Right atrium auricular region (tissue), 2 donors: ENCODE measurements at regions not wholly inside any gene's neighbourhood (a gene's known extent, or its start where the extent isn't known, plus 50 kb on each side); places are given as distances from the start of the nearest gene placed in this dataset.

Source experiments
- DNase-seq: peaks from one replicate; pipeline ENCODE4 v3.0.0-alpha.2; 2019; ENCODE audit warnings: low spot score
- H3K27ac ChIP-seq, 2 donors: fragments of 200-600 bp; sonication (generic); 1 replicate in 1 of 2; 2 replicates in 1 of 2; pipeline ENCODE4 v1.5.1; 2016 to 2019
- H3K27me3 ChIP-seq, 2 donors: fragments of 200-600 bp; sonication (generic); one replicate each; pipeline versions ENCODE4 v1.5.1 to v1.6.0; 2017 to 2019
- H3K36me3 ChIP-seq: fragments of 200-600 bp; sonication (generic); one replicate; pipeline ENCODE4 v1.5.1; 2016
- H3K4me1 ChIP-seq, 2 donors: fragments of 200-600 bp; sonication (generic); one replicate each; pipeline versions ENCODE4 v1.5.1 to v1.6.0; 2017 to 2019
- H3K4me3 ChIP-seq, 2 donors: fragments of 200-600 bp; sonication (generic); 1 replicate in 1 of 2; 2 replicates in 1 of 2; pipeline ENCODE4 v1.5.1; 2017 to 2019; ENCODE audit warnings: mild to moderate bottlenecking in 1 of 2, moderate library complexity in 1 of 2
- H3K9me3 ChIP-seq, 2 donors: fragments of 200-600 bp; sonication (generic); one replicate each; pipeline ENCODE4 v1.5.1; 2019
- TF ChIP-seq, protein P1 (sequence below), 2 donors: fragments of 200-600 bp; sonication (generic); IDR thresholded peaks; one replicate each; pipeline ENCODE4 v1.5.1; 2019; ENCODE audit warnings: antibody characterized with exemption in 2 of 2

DNA sequence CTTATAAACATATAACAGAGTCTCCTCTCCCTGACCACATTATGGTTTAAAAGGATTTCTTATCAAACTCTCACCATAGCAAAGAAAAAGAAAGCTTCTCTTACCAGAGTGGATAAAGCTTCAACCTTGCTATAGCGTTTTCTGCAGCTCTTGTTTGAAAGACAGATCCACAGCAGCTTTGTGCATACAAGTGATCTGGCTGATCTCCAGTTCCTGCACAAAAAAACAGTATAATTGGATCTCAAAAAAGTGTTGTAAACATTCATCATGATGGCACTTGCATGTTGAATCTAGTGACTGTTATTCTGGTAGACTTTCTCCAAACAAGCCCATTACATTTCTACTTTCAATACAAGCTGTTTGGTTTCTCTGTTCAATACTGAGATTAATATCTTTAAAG lies 178.9 kb upstream of the MGAT4C start:
- H3K27ac ChIP-seq, result no peak overlapping the region
- TF ChIP-seq, protein P1, sequence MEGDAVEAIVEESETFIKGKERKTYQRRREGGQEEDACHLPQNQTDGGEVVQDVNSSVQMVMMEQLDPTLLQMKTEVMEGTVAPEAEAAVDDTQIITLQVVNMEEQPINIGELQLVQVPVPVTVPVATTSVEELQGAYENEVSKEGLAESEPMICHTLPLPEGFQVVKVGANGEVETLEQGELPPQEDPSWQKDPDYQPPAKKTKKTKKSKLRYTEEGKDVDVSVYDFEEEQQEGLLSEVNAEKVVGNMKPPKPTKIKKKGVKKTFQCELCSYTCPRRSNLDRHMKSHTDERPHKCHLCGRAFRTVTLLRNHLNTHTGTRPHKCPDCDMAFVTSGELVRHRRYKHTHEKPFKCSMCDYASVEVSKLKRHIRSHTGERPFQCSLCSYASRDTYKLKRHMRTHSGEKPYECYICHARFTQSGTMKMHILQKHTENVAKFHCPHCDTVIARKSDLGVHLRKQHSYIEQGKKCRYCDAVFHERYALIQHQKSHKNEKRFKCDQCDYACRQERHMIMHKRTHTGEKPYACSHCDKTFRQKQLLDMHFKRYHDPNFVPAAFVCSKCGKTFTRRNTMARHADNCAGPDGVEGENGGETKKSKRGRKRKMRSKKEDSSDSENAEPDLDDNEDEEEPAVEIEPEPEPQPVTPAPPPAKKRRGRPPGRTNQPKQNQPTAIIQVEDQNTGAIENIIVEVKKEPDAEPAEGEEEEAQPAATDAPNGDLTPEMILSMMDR (IDR thresholded peaks at IDR 0.05), result no peak
- H3K27me3 ChIP-seq, result no peaks in the 10 kb centered on the region
- peaks cover 0 to 10% of the 10 kb centered on the region in 2 donors for H3K9me3 ChIP-seq
- H3K36me3 ChIP-seq, result no peaks in the 10 kb centered on the region
- DNase-seq, result no peak
- H3K4me1 ChIP-seq, result no peaks in the 10 kb centered on the region
- no peak overlapping the region for H3K4me3 ChIP-seq

GRCh38 chr12:86429824-86430223 lies 173.6 kb upstream of the MGAT4C start:
- Histone ChIP-seq H3K36me3 (no peaks in the 10 kb centered on the region), H3K4me3 (no peak overlapping the region), H3K9me3 (peaks cover 0 to 24% of the 10 kb centered on the region in 2 donors), H3K27me3 (no peaks in the 10 kb centered on the region), H3K27ac (no peak overlapping the region), H3K4me1 (no peaks in the 10 kb centered on the region)
- TF ChIP-seq, protein P1 (IDR thresholded peaks at IDR 0.05), result no peak
- no peak for DNase-seq

- no peaks in the 10 kb centered on the region for H3K27me3 ChIP-seq
- TF ChIP-seq, protein P1 (IDR thresholded peaks at IDR 0.05), result no peak
- H3K4me3 ChIP-seq, result no peak overlapping the region
- H3K27ac ChIP-seq, result no peak overlapping the region
- no peaks in the 10 kb centered on the region for H3K36me3 ChIP-seq
- no peak for DNase-seq
- H3K4me1 ChIP-seq, result no peaks in the 10 kb centered on the region
- H3K9me3 ChIP-seq, result no peaks in the 10 kb centered on the region
Measured at GRCh38 chr12:86421333-86421732, 165.1 kb upstream of the MGAT4C start.

GRCh38 chr12:86414201-86414600 lies 158.0 kb upstream of the MGAT4C start:
- TF ChIP-seq, protein P1 (IDR thresholded peaks at IDR 0.05), result no peak
- Histone ChIP-seq H3K27ac (no peak overlapping the region), H3K9me3 (peaks cover 0 to 9% of the 10 kb centered on the region in 2 donors), H3K27me3 (no peaks in the 10 kb centered on the region), H3K36me3 (no peaks in the 10 kb centered on the region), H3K4me1 (no peaks in the 10 kb centered on the region), H3K4me3 (no peak overlapping the region)
- DNase-seq, result no peak

DNA sequence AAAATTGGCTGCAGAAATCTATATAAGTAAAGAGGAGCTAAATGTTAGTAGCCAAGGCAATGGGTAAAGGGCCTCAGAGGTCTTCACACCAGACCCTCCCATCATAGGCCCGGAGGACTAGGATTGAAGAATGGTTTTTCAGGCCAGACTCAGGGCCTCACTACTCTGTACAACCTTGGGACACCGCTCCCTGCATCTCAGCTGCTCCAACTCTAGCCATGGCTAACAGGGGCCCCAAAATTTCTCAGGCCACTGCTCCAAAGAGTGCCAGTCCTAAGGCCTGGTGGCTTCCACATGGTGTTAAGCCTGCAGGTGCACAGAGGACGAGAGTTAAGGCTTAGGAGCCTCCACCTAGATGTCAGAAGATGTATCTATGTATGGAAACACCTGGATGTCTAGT lies 155.5 kb upstream of the MGAT4C start:
- Histone ChIP-seq H3K27ac (no peak overlapping the region), H3K27me3 (no peaks in the 10 kb centered on the region), H3K9me3 (peaks cover 0 to 9% of the 10 kb centered on the region in 2 donors), H3K36me3 (no peaks in the 10 kb centered on the region), H3K4me3 (no peak overlapping the region), H3K4me1 (no peaks in the 10 kb centered on the region)
- TF ChIP-seq, protein P1 (IDR thresholded peaks at IDR 0.05), result no peak
- no peak for DNase-seq

GRCh38 chr12:86407620-86408208 lies 151.5 kb upstream of the MGAT4C start:
- no peak for DNase-seq
- H3K27ac ChIP-seq, result no peak overlapping the region
- H3K4me1 ChIP-seq, result no peaks in the 10 kb centered on the region
- no peaks in the 10 kb centered on the region for H3K36me3 ChIP-seq
- H3K27me3 ChIP-seq, result no peaks in the 10 kb centered on the region
- no peak overlapping the region for H3K4me3 ChIP-seq
- TF ChIP-seq, protein P1 (IDR thresholded peaks at IDR 0.05), result no peak
- H3K9me3 ChIP-seq, result peaks cover 0 to 9% of the 10 kb centered on the region in 2 donors
